PC-3 (cell line): ENCODE measurements at regions not wholly inside any gene's neighbourhood (a gene's known extent, or its start where the extent isn't known, plus 50 kb on each side); places are given as distances from the start of the nearest gene placed in this dataset.

ENCODE experiments used
- ATAC-seq: fragments of 200-7000 bp; cut with Tn5 transposase; 2 replicates; pipeline ENCODE4 v1.9.1; 2020; ENCODE audit warnings: mild to moderate bottlenecking, moderate library complexity
- BruUV-seq: library from RNA; stranded (reverse); fragments of 400-500 nt; replicated peaks from 2 replicates; lab custom pipeline; 2021; lab: Mats Ljungman, UMichigan
- CTCF ChIA-PET: fragments of 300-600 bp; sonication (Branson Sonifier 250); formaldehyde crosslinking; loops from one replicate; lab custom pipeline; 2022; ENCODE audit warnings: antibody characterized with exemption; lab: Charles Lee
- POLR2A ChIA-PET: fragments of 300-600 bp; sonication (Branson Sonifier 250); formaldehyde crosslinking; loops from one replicate; lab custom pipeline; 2022; ENCODE audit warnings: antibody characterized with exemption; ENCODE audit not compliant: unreplicated experiment; lab: Charles Lee
- DNase-seq: peaks from one replicate; pipeline ENCODE4 v3.0.0-alpha.2; 2015
- H2AFZ ChIP-seq: fragments of 300-600 bp; sonication (generic); 2 replicates; pipeline ENCODE4 v1.6.0; 2016; ENCODE audit warnings: antibody characterized with exemption, low read length
- H3F3A ChIP-seq: fragments of 300-600 bp; sonication (generic); one replicate; pipeline ENCODE4 v1.6.0; 2017; ENCODE audit warnings: antibody characterized with exemption, low read length, control low read depth, mild to moderate bottlenecking; ENCODE audit not compliant: unreplicated experiment
- H3K27ac ChIP-seq: fragments of 300-600 bp; sonication (generic); 2 replicates; pipeline ENCODE4 v1.5.1; 2016; ENCODE audit warnings: mild to moderate bottlenecking, low read length
- H3K27me3 ChIP-seq: fragments of 300-600 bp; sonication (generic); 2 replicates; pipeline ENCODE4 v1.6.1; 2016; ENCODE audit warnings: low read length, mixed read lengths
- H3K36me3 ChIP-seq: fragments of 300-600 bp; sonication (generic); 2 replicates; pipeline ENCODE4 v1.6.1; 2016; ENCODE audit warnings: low read depth, mixed run types, low read length, mixed read lengths
- H3K4me1 ChIP-seq: fragments of 300-600 bp; sonication (generic); 2 replicates; pipeline ENCODE4 v1.5.1; 2016; ENCODE audit warnings: low read length; ENCODE audit not compliant: insufficient read depth
- H3K4me2 ChIP-seq: fragments of 300-600 bp; sonication (generic); 2 replicates; pipeline ENCODE4 v1.6.0; 2016; ENCODE audit warnings: low read length
- H3K4me3 ChIP-seq: fragments of 300-600 bp; sonication (generic); 2 replicates; pipeline ENCODE4 v1.5.1; 2016; ENCODE audit warnings: mild to moderate bottlenecking, low read length, mixed read lengths
- H3K79me2 ChIP-seq: fragments of 300-600 bp; sonication (generic); 2 replicates; pipeline ENCODE4 v1.6.1; 2017; ENCODE audit warnings: low read length, mixed read lengths
- H3K9ac ChIP-seq: fragments of 300-600 bp; sonication (generic); 2 replicates; pipeline ENCODE4 v1.6.0; 2016; ENCODE audit warnings: mild to moderate bottlenecking, low read length
- H3K9me2 ChIP-seq: fragments of 300-600 bp; sonication (generic); replicated peaks from 2 replicates; pipeline ENCODE4 v1.6.1; 2016; ENCODE audit warnings: mixed run types, low read length, mixed read lengths
- H3K9me3 ChIP-seq: fragments of 300-600 bp; sonication (generic); 2 replicates; pipeline ENCODE4 v1.6.1; 2016; ENCODE audit warnings: low read length, mixed read lengths
- H4K20me1 ChIP-seq: fragments of 300-600 bp; sonication (generic); 2 replicates; pipeline ENCODE4 v1.6.1; 2016; ENCODE audit warnings: low read length, mixed read lengths
- CTCF ChIP-seq: fragments of 300-600 bp; sonication (generic); conservative IDR thresholded peaks from 2 replicates; pipeline ENCODE4 v1.5.1; 2017; ENCODE audit warnings: antibody characterized with exemption, low read depth, mild to moderate bottlenecking, low read length
- EZH2 ChIP-seq: fragments of 300-600 bp; sonication (generic); IDR thresholded peaks from one replicate; pipeline ENCODE4 v1.6.1; 2017; ENCODE audit warnings: antibody characterized with exemption, mild to moderate bottlenecking, low read length; ENCODE audit not compliant: unreplicated experiment
- EZH2phosphoT487 ChIP-seq: fragments of 300-600 bp; sonication (generic); IDR thresholded peaks from 2 replicates; pipeline ENCODE4 v1.6.1; 2018; ENCODE audit warnings: mild to moderate bottlenecking, antibody characterized with exemption, low read length, borderline replicate concordance
- intact Hi-C: fragments of 100-400 bp; cut with micrococcal nuclease; formaldehyde crosslinking; loops from 2 replicates; pipeline ENCODE4 v1.9.0; 2023

DNA sequence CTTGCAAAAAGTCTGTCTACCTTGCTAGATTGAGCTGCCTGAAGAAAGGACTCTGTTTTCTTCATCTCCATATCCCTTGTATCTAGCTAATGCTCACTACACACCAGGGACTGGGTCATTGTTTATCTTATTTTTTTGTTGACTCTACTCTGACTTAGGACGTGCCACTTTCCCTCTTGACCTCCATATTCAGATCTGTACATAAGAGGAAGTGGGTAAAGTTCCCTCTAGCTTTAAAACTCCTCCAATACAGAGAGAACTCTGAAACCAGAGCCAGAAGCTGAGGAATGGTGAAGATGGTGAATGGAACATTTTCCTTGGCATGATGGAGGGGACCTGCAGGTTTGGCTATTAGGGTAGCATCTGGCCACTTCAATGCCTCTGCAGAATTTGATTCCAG lies 2026.1 kb upstream of the TENM3 start:
- no peak for ATAC-seq
- Histone ChIP-seq H3K27ac (no peak overlapping the region), H3K36me3 (no peaks in the 10 kb centered on the region), H3K4me1 (no peaks in the 10 kb centered on the region), H3K4me2 (no peak overlapping the region), H3K4me3 (no peak overlapping the region), H4K20me1 (no peaks in the 10 kb centered on the region), H3K9ac (no peak overlapping the region), H3K9me3 (no peaks in the 10 kb centered on the region), H3K27me3 (peaks cover 6% of the 10 kb centered on the region; the same call in 1 of the 2 replicates), H3F3A (no peaks in the 10 kb centered on the region), H3K9me2 (no peaks in the 10 kb centered on the region), H2AFZ (no peak overlapping the region), H3K79me2 (no peaks in the 10 kb centered on the region)
- ChIA-PET POLR2A (no interaction called here), CTCF (no interaction called here)
- TF ChIP-seq EZH2 (no peak), EZH2phosphoT487 (no peak), CTCF (no peak)
- no TSS peak for BruUV-seq
- intact Hi-C loops, result no loop called here
- DNase-seq, result no peak

- no peak for TF ChIP-seq CTCF
- TF ChIP-seq EZH2phosphoT487, result no peak
- no peak for TF ChIP-seq EZH2
- ATAC-seq (no peak), DNase-seq (no peak)
- CTCF ChIA-PET, result no interaction called here
- Histone ChIP-seq H3K79me2 (no peaks in the 10 kb centered on the region), H2AFZ (no peak overlapping the region), H3K36me3 (no peaks in the 10 kb centered on the region), H3K9me3 (no peaks in the 10 kb centered on the region), H3K9me2 (no peaks in the 10 kb centered on the region), H3K27ac (no peak overlapping the region), H3K4me2 (no peak overlapping the region), H3K4me1 (no peaks in the 10 kb centered on the region), H3K27me3 (peaks cover 6% of the 10 kb centered on the region; the same call in 1 of the 2 replicates), H3K9ac (no peak overlapping the region), H4K20me1 (no peaks in the 10 kb centered on the region), H3K4me3 (no peak overlapping the region), H3F3A (no peaks in the 10 kb centered on the region)
- POLR2A ChIA-PET, result no interaction called here
- no TSS peak for BruUV-seq
- intact Hi-C loops, result no loop called here
Observed at GRCh38 chr4:180219080-180219479, 2024.1 kb upstream of the TENM3 start.

DNA sequence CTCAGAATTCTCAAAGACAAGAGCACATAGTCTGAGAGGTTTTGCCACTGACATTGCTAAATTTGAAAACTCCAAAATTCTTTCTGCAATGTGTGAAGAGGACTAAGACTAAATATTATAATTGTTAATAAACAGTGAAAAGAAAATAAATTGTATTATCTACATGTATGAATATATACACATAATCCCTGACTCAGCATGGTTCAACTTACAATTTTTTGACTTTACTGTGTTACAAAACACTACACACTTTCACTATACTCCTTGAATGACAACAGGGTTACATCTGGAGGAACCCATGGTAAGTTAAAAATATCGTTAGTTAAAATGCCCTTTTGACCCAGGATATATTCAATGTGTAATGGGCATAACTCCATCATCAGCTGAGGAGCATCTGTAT lies 2017.2 kb upstream of the TENM3 start:
- Histone ChIP-seq H3K27ac (no peak overlapping the region), H4K20me1 (no peaks in the 10 kb centered on the region), H3K79me2 (no peaks in the 10 kb centered on the region), H3K9ac (no peak overlapping the region), H3K27me3 (no peaks in the 10 kb centered on the region), H3F3A (no peaks in the 10 kb centered on the region), H3K9me3 (no peaks in the 10 kb centered on the region), H2AFZ (no peak overlapping the region), H3K4me1 (no peaks in the 10 kb centered on the region), H3K4me2 (no peak overlapping the region), H3K9me2 (no peaks in the 10 kb centered on the region), H3K4me3 (no peak overlapping the region), H3K36me3 (no peaks in the 10 kb centered on the region)
- no TSS peak for BruUV-seq
- ChIA-PET POLR2A (no interaction called here), CTCF (no interaction called here)
- no peak for TF ChIP-seq CTCF
- no peak for TF ChIP-seq EZH2phosphoT487
- DNase-seq, result no peak
- ATAC-seq, result no peak
- intact Hi-C loops, result no loop called here
